GM12865 (cell line): ENCODE measurements at regions not wholly inside any gene's neighbourhood (a gene's known extent, or its start where the extent isn't known, plus 50 kb on each side); places are given as distances from the start of the nearest gene placed in this dataset.

Experiments
- DNase-seq: peaks from one replicate; pipeline ENCODE4 v3.0.0; 2010; ENCODE audit warnings: low read depth
- H3K4me3 ChIP-seq: 2 replicates; pipeline ENCODE4 v1.5.1; 2011; ENCODE audit warnings: mild to moderate bottlenecking, low read depth, low read length, control low read depth
- CTCF ChIP-seq: IDR thresholded peaks from 2 replicates; pipeline ENCODE4 v1.5.1; 2011; ENCODE audit warnings: low read length, control low read depth, low read depth, inconsistent platforms; ENCODE audit not compliant: insufficient read depth; ENCODE audit errors: missing control alignments

GRCh38 chr1:59218521-59219236 lies 78.2 kb upstream of the FGGY start:
- DNase-seq, result no peak
- H3K4me3 ChIP-seq, result no peak overlapping the region
- no peak for TF ChIP-seq CTCF

- no peak for DNase-seq
- H3K4me3 ChIP-seq, result no peak overlapping the region
- no peak for TF ChIP-seq CTCF
These were observed 77.0 kb upstream of the FGGY start for GRCh38 chr1:59219916-59220315.

- H3K4me3 ChIP-seq, result no peak overlapping the region
- no peak for TF ChIP-seq CTCF
- DNase-seq, result no peak
These were observed 76.5 kb upstream of the FGGY start for GRCh38 chr1:59220356-59220755.

GRCh38 chr1:59223198-59223597 lies 73.7 kb upstream of the FGGY start:
- H3K4me3 ChIP-seq, result no peak overlapping the region
- TF ChIP-seq CTCF, result no peak

GRCh38 chr1:59223989-59224634 lies 72.8 kb upstream of the FGGY start:
- no peak overlapping the region for H3K4me3 ChIP-seq
- no peak for TF ChIP-seq CTCF
- no peak for DNase-seq

More at GRCh38 chr1:59223198-59223597, 73.7 kb upstream of the FGGY start:
- no peak for DNase-seq

GRCh38 chr1:59225594-59226316 lies 71.1 kb upstream of the FGGY start:
- TF ChIP-seq CTCF, result no peak
- DNase-seq, result no peak
- no peak overlapping the region for H3K4me3 ChIP-seq
